GM12878 (cell line): ENCODE measurements at regions not wholly inside any gene's neighbourhood (a gene's known extent, or its start where the extent isn't known, plus 50 kb on each side); places are given as distances from the start of the nearest gene placed in this dataset.

Experiments used
- ATAC-seq: fragments of 200-7000 bp; cut with Tn5 transposase; 3 replicates; pipeline ENCODE4 v1.9.1; 2020; ENCODE audit warnings: mild to moderate bottlenecking, moderate library complexity
- BruUV-seq: library from RNA; stranded (reverse); fragments of 400-500 nt; replicated peaks from 2 replicates; lab custom pipeline; 2021; lab: Mats Ljungman, UMichigan
- CTCF ChIA-PET: fragments of 300-600 bp; sonication (Branson Sonifier 250); formaldehyde crosslinking; extraction: SDS; loops from one replicate; lab custom pipeline; 2021; ENCODE audit warnings: inconsistent platforms; lab: Yijun Ruan, JAX
- POLR2A ChIA-PET: fragments of 350-600 bp; formaldehyde crosslinking; extraction: SDS; loops from one replicate; lab custom pipeline; 2021; ENCODE audit warnings: inconsistent platforms; lab: Charles Lee
- RAD21 ChIA-PET: fragments of 300-600 bp; sonication (Branson Sonifier 250); formaldehyde crosslinking; loops from one replicate; lab custom pipeline; 2023; ENCODE audit warnings: antibody characterized with exemption; ENCODE audit not compliant: unreplicated experiment; lab: Charles Lee
- SMC1A ChIA-PET: fragments of 300-600 bp; sonication (Branson Sonifier 250); formaldehyde crosslinking; loops from one replicate; lab custom pipeline; 2023; ENCODE audit not compliant: unreplicated experiment, uncharacterized antibody; lab: Charles Lee
- DNase-seq: peaks from one replicate; pipeline ENCODE4 v3.0.0-alpha.2; 2011; ENCODE audit warnings: low read depth, low spot score
- FAIRE-seq: peaks from 3 replicates; lab custom pipeline; 2011; peaks lifted over from hg19 to GRCh38; lab: Jason Lieb, UNC
- H2AFZ ChIP-seq: 2 replicates; pipeline ENCODE4 v1.6.0; 2011; ENCODE audit warnings: low read depth, low read length, control low read depth; ENCODE audit not compliant: control insufficient read depth
- H3K27ac ChIP-seq: 2 replicates; pipeline ENCODE4 v1.5.1; 2011; ENCODE audit warnings: control low read depth; ENCODE audit not compliant: control insufficient read depth, insufficient read depth
- H3K27me3 ChIP-seq, 2 experiments: replicated peaks in 1 of 2; 2 replicates each; pipeline versions ENCODE4 v1.6.0 to v1.6.1; 2011; ENCODE audit warnings: low read length in 1 of 2; ENCODE audit not compliant: control insufficient read depth in 2 of 2, insufficient read depth in 2 of 2
- H3K36me3 ChIP-seq, 2 experiments: 2 replicates each; pipeline ENCODE4 v1.5.1; 2011; ENCODE audit warnings: low read length in 1 of 2; ENCODE audit not compliant: control insufficient read depth in 2 of 2, insufficient read depth in 2 of 2
- H3K4me1 ChIP-seq: 2 replicates; pipeline ENCODE4 v1.6.1; 2011; ENCODE audit warnings: mild to moderate bottlenecking, low read length, moderate library complexity, mixed read lengths; ENCODE audit not compliant: control insufficient read depth, insufficient read depth
- H3K4me2 ChIP-seq: 2 replicates; pipeline ENCODE4 v1.6.0; 2011; ENCODE audit warnings: control low read depth; ENCODE audit not compliant: control insufficient read depth, insufficient read depth
- H3K4me3 ChIP-seq: fragments of 200-600 bp; sonication (generic); 2 replicates; pipeline ENCODE4 v1.5.1; 2016
- H3K79me2 ChIP-seq: 2 replicates; pipeline ENCODE4 v1.6.0; 2011; ENCODE audit warnings: low read length; ENCODE audit not compliant: control insufficient read depth, insufficient read depth
- H3K9ac ChIP-seq: 2 replicates; pipeline ENCODE4 v1.8.0; 2011; ENCODE audit warnings: low read length, control low read depth, mixed read lengths; ENCODE audit not compliant: control insufficient read depth, insufficient read depth
- H3K9me3 ChIP-seq: replicated peaks from 3 replicates; pipeline ENCODE4 v1.5.1; 2011; ENCODE audit warnings: mild to moderate bottlenecking, low read length; ENCODE audit not compliant: control insufficient read depth, insufficient read depth
- H4K20me1 ChIP-seq: 2 replicates; pipeline ENCODE4 v1.6.0; 2011; ENCODE audit not compliant: control insufficient read depth, insufficient read depth
- JUND ChIP-seq: IDR thresholded peaks from 2 replicates; pipeline ENCODE4 v1.6.1; 2012; ENCODE audit warnings: low read depth, mild to moderate bottlenecking, low read length, improper control_type of control experiment, moderate library complexity
- POLR2AphosphoS5 ChIP-seq: IDR thresholded peaks from 2 replicates; pipeline ENCODE4 v1.6.1; 2011; ENCODE audit warnings: mild to moderate bottlenecking, low read length, inconsistent platforms
- RCOR1 ChIP-seq: conservative IDR thresholded peaks from 2 replicates; pipeline ENCODE4 v1.6.1; 2012; ENCODE audit warnings: low read depth, low read length, improper control_type of control experiment
- SREBF2 ChIP-seq: IDR thresholded peaks from 2 replicates; pipeline ENCODE4 v1.6.1; 2012; ENCODE audit warnings: mild to moderate bottlenecking, low read length
- ZBED1 ChIP-seq: IDR thresholded peaks from 2 replicates; pipeline ENCODE4 v1.6.1; 2016; ENCODE audit warnings: borderline replicate concordance
- ZBTB11 ChIP-seq: fragments of 450-650 bp; formaldehyde crosslinking; IDR thresholded peaks from 2 replicates; pipeline ENCODE4 v1.5.0; 2022; ENCODE audit warnings: mild to moderate bottlenecking, missing genetic modification characterization
- ZBTB4 ChIP-seq: fragments of 450-650 bp; formaldehyde crosslinking; IDR thresholded peaks from 2 replicates; pipeline ENCODE4 v1.4.0; 2022; ENCODE audit warnings: mild to moderate bottlenecking, moderate library complexity
- ZBTB40 ChIP-seq: fragments of 450-650 bp; IDR thresholded peaks from 2 replicates; pipeline ENCODE4 v1.6.1; 2016; ENCODE audit warnings: mild to moderate bottlenecking, moderate library complexity, borderline replicate concordance
- ZNF592 ChIP-seq: fragments of 450-650 bp; IDR thresholded peaks from 2 replicates; pipeline ENCODE4 v1.6.1; 2017; ENCODE audit warnings: mild to moderate bottlenecking, moderate library complexity
- WGBS: methylation state at CpG from one replicate; pipeline ENCODE4 v1.1.6; 2016; ENCODE audit warnings: low lambda C conversion rate; ENCODE audit not compliant: insufficient replicate concordance, insufficient coverage; ENCODE audit errors: missing lambda C conversion rate; 5-methylcytosine and 5-hydroxymethylcytosine counted together
- in situ Hi-C: fragments of 300-500 bp; cut with MboI; formaldehyde crosslinking; loops from 9 replicates; pipeline ENCODE4 v1.14.3; 2018; ENCODE audit warnings: mixed read lengths
- intact Hi-C: fragments of 100-400 bp; cut with micrococcal nuclease; formaldehyde crosslinking; loops from one replicate; pipeline ENCODE4 v1.14.2; 2022; ENCODE audit not compliant: unreplicated experiment

GRCh38 chr9:108270051-108270450 is 585.7 kb downstream of the ACTL7B start:
- Histone ChIP-seq H3K36me3 (no peaks in the 10 kb centered on the region), H3K27ac (no peak overlapping the region), H3K4me2 (no peak overlapping the region), H3K4me1 (no peaks in the 10 kb centered on the region), H3K4me3 (no peak overlapping the region), H3K79me2 (no peaks in the 10 kb centered on the region), H4K20me1 (no peaks in the 10 kb centered on the region), H3K27me3 (no peaks in the 10 kb centered on the region), H2AFZ (no peak overlapping the region), H3K9me3 (no peaks in the 10 kb centered on the region), H3K9ac (no peak overlapping the region)
- ChIA-PET SMC1A (interaction anchor here (3.3 kb wide), 1 partner anchor 786 kb away, joined by 18 read pairs; no protein-coding TSS in a partner anchor), RAD21 (interaction anchor here (0.6 kb wide), 1 partner anchor 13 kb away, joined by 3 read pairs; no protein-coding TSS in a partner anchor), CTCF (interaction anchor here (0.7 to 2.5 kb wide), 2 partner anchors 11 to 27 kb away, joined by 3 to 6 read pairs; no protein-coding TSS in a partner anchor), POLR2A (no interaction called here)
- BruUV-seq, result no TSS peak
- DNase-seq (no peak), ATAC-seq (no peak), FAIRE-seq (no peak)
- in situ Hi-C loops (loop anchor here (25.0 kb wide), 1 partner anchor 783 kb away; the partner anchor contains the start of gene KLF4), intact Hi-C loops (no loop called here)
- 0% methylated on average over 1 of the region's 1 CpG for WGBS
- TF ChIP-seq RCOR1 (no peak), ZBTB4 (no peak), SREBF2 (no peak), ZBTB11 (CRISPR knock-in tag) (no peak), ZBTB40 (no peak), JUND (no peak), ZBED1 (no peak), POLR2AphosphoS5 (no peak), ZNF592 (no peak)
